Fibroblast of skin of right biceps (primary cell): ENCODE measurements at regions not wholly inside any gene's neighbourhood (a gene's known extent, or its start where the extent isn't known, plus 50 kb on each side); places are given as distances from the start of the nearest gene placed in this dataset.

ENCODE experiments used
- DNase-seq: peaks from one replicate; pipeline ENCODE4 v3.0.0-alpha.2; 2013

- DNase-seq: peak; percentile 70
Measured at GRCh38 chr4:17164666-17165065, 266.2 kb upstream of the LDB2 start.

GRCh38 chr4:17163156-17163771 lies 264.8 kb upstream of the LDB2 start:
- no peak for DNase-seq

- DNase-seq: no peak
Measured at GRCh38 chr4:17157304-17157703, 258.9 kb upstream of the LDB2 start.

- no peak for DNase-seq
Measured at GRCh38 chr4:17155486-17155885, 257.0 kb upstream of the LDB2 start.

- DNase-seq: no peak
Measured at GRCh38 chr4:17153572-17153971, 255.1 kb upstream of the LDB2 start.

GRCh38 chr4:17152941-17153540 lies 254.6 kb upstream of the LDB2 start:
- peak; percentile 57 for DNase-seq

- peak; percentile 100 for DNase-seq
Measured at GRCh38 chr4:17142232-17142711, 243.8 kb upstream of the LDB2 start.

- DNase-seq: peak; percentile 51
Measured at GRCh38 chr4:17138847-17139246, 240.4 kb upstream of the LDB2 start.

GRCh38 chr4:17134565-17134964 lies 236.1 kb upstream of the LDB2 start:
- DNase-seq: peak; percentile 22

GRCh38 chr4:17134100-17134499 lies 235.7 kb upstream of the LDB2 start:
- DNase-seq: no peak

- peak; percentile 27 for DNase-seq
Measured at GRCh38 chr4:17132226-17132625, 233.8 kb upstream of the LDB2 start.

- peak; percentile 72 for DNase-seq
Measured at GRCh38 chr4:17128268-17128667, 229.8 kb upstream of the LDB2 start.

- DNase-seq: no peak
Measured at GRCh38 chr4:17126321-17126966, 228.0 kb upstream of the LDB2 start.

- no peak for DNase-seq
Measured at GRCh38 chr4:17124767-17125166, 226.3 kb upstream of the LDB2 start.

GRCh38 chr4:17120761-17121160 lies 222.3 kb upstream of the LDB2 start:
- DNase-seq: no peak

GRCh38 chr4:17117746-17118145 lies 219.3 kb upstream of the LDB2 start:
- peak; percentile 73 for DNase-seq

- no peak for DNase-seq
Measured at GRCh38 chr4:17115583-17115982, 217.1 kb upstream of the LDB2 start.

GRCh38 chr4:17112292-17112659 lies 213.8 kb upstream of the LDB2 start:
- DNase-seq: no peak

GRCh38 chr4:17109126-17109525 lies 210.7 kb upstream of the LDB2 start:
- DNase-seq: peak; percentile 57

GRCh38 chr4:17103231-17103630 lies 204.8 kb upstream of the LDB2 start:
- peak; percentile 93 for DNase-seq

GRCh38 chr4:17098996-17099395 lies 200.6 kb upstream of the LDB2 start:
- no peak for DNase-seq

- no peak for DNase-seq
Measured at GRCh38 chr4:17098401-17098800, 200.0 kb upstream of the LDB2 start.

GRCh38 chr4:17097362-17097761 lies 198.9 kb upstream of the LDB2 start:
- DNase-seq: no peak

- DNase-seq: no peak
Measured at GRCh38 chr4:17096692-17097091, 198.2 kb upstream of the LDB2 start.
